Glutamatergic neuron (in vitro differentiated cells): ENCODE measurements at regions not wholly inside any gene's neighbourhood (a gene's known extent, or its start where the extent isn't known, plus 50 kb on each side); places are given as distances from the start of the nearest gene placed in this dataset.

Experiments used
- DNase-seq: peaks from one replicate; pipeline ENCODE4 v3.0.0; 2022
- H3K27ac Mint-ChIP-seq: one replicate; pipeline ENCODE4 v1.8.0; 2020; ENCODE audit warnings: mild to moderate bottlenecking, mixed read lengths, inconsistent platforms; ENCODE audit not compliant: unreplicated experiment
- H3K27me3 Mint-ChIP-seq: one replicate; pipeline ENCODE4 v1.8.0; 2020; ENCODE audit warnings: mild to moderate bottlenecking, moderate library complexity, mixed read lengths, inconsistent platforms; ENCODE audit not compliant: unreplicated experiment
- H3K36me3 Mint-ChIP-seq: one replicate; pipeline ENCODE4 v1.8.0; 2020; ENCODE audit warnings: mild to moderate bottlenecking, mixed read lengths, inconsistent platforms; ENCODE audit not compliant: unreplicated experiment
- H3K4me1 Mint-ChIP-seq: one replicate; pipeline ENCODE4 v1.8.0; 2020; ENCODE audit warnings: mild to moderate bottlenecking, low read depth, mixed read lengths, inconsistent platforms; ENCODE audit not compliant: unreplicated experiment
- H3K4me3 Mint-ChIP-seq: one replicate; pipeline ENCODE4 v1.8.0; 2020; ENCODE audit warnings: mild to moderate bottlenecking, mixed read lengths, inconsistent platforms; ENCODE audit not compliant: unreplicated experiment
- H3K9me3 Mint-ChIP-seq: one replicate; pipeline ENCODE4 v1.8.0; 2020; ENCODE audit warnings: mild to moderate bottlenecking, moderate library complexity, mixed read lengths, inconsistent platforms; ENCODE audit not compliant: unreplicated experiment
- CTCF ChIP-seq: fragments of 200-600 bp; sonication (generic); IDR thresholded peaks from one replicate; pipeline ENCODE4 v1.5.0; 2021; ENCODE audit not compliant: partially characterized antibody, unreplicated experiment

- H3K27ac Mint-ChIP-seq = no peak overlapping the region
- no peaks in the 10 kb centered on the region for H3K4me1 Mint-ChIP-seq
- no peaks in the 10 kb centered on the region for H3K9me3 Mint-ChIP-seq
- peak; percentile 31 for TF ChIP-seq CTCF
- no peak for DNase-seq
- no peaks in the 10 kb centered on the region for H3K36me3 Mint-ChIP-seq
- H3K27me3 Mint-ChIP-seq = no peaks in the 10 kb centered on the region
- no peak overlapping the region for H3K4me3 Mint-ChIP-seq
Measured at GRCh38 chr4:92163348-92163747, 140.4 kb upstream of the GRID2 start.

GRCh38 chr4:92170340-92170739 lies 133.4 kb upstream of the GRID2 start:
- Mint-ChIP-seq H3K36me3 (no peaks in the 10 kb centered on the region), H3K27me3 (no peaks in the 10 kb centered on the region), H3K4me3 (no peak overlapping the region)

GRCh38 chr4:92172203-92172602 lies 131.6 kb upstream of the GRID2 start:
- Mint-ChIP-seq H3K36me3 (no peaks in the 10 kb centered on the region), H3K9me3 (no peaks in the 10 kb centered on the region), H3K4me3 (no peak overlapping the region), H3K27ac (no peak overlapping the region), H3K27me3 (no peaks in the 10 kb centered on the region), H3K4me1 (no peaks in the 10 kb centered on the region)
- no peak for TF ChIP-seq CTCF
- no peak for DNase-seq

More at GRCh38 chr4:92170340-92170739, 133.4 kb upstream of the GRID2 start:
- Mint-ChIP-seq H3K27ac (no peak overlapping the region), H3K9me3 (no peaks in the 10 kb centered on the region), H3K4me1 (no peaks in the 10 kb centered on the region)
- no peak for TF ChIP-seq CTCF
- DNase-seq = no peak

GRCh38 chr4:92175250-92175649 lies 128.5 kb upstream of the GRID2 start:
- H3K27me3 Mint-ChIP-seq = no peaks in the 10 kb centered on the region

More at GRCh38 chr4:92175250-92175649, 128.5 kb upstream of the GRID2 start:
- no peaks in the 10 kb centered on the region for H3K36me3 Mint-ChIP-seq
- no peaks in the 10 kb centered on the region for H3K9me3 Mint-ChIP-seq
- no peak overlapping the region for H3K4me3 Mint-ChIP-seq
- no peaks in the 10 kb centered on the region for H3K4me1 Mint-ChIP-seq
- DNase-seq = no peak
- no peak for TF ChIP-seq CTCF
- H3K27ac Mint-ChIP-seq = no peak overlapping the region
